GM12878 (cell line): ENCODE measurements at regions not wholly inside any gene's neighbourhood (a gene's known extent, or its start where the extent isn't known, plus 50 kb on each side); places are given as distances from the start of the nearest gene placed in this dataset.

Experiments used
- ATF3 ChIP-seq: IDR thresholded peaks from 2 replicates; pipeline ENCODE4 v1.6.1; 2011; ENCODE audit warnings: low read depth, mild to moderate bottlenecking, low read length, moderate library complexity, borderline replicate concordance; ENCODE audit errors: extremely low read depth
- EZH2 ChIP-seq: IDR thresholded peaks from 2 replicates; pipeline ENCODE4 v1.6.1; 2012; ENCODE audit warnings: low read depth, mild to moderate bottlenecking, control low read depth, inconsistent platforms, low read length, borderline replicate concordance; ENCODE audit not compliant: control insufficient read depth
- HCFC1 ChIP-seq: fragments of 150-350 bp; IDR thresholded peaks from 2 replicates; pipeline ENCODE4 v1.6.1; 2014; ENCODE audit warnings: low read length
- HDGF ChIP-seq: fragments of 450-650 bp; IDR thresholded peaks from 2 replicates; pipeline ENCODE4 v1.6.1; 2016; ENCODE audit warnings: antibody characterized with exemption
- HSF1 ChIP-seq: fragments of 150-350 bp; IDR thresholded peaks from 2 replicates; pipeline ENCODE4 v1.6.1; 2014; ENCODE audit warnings: mild to moderate bottlenecking, low read depth, low read length
- MLLT1 ChIP-seq: fragments of 450-650 bp; IDR thresholded peaks from 2 replicates; pipeline ENCODE4 v1.6.1; 2016; ENCODE audit warnings: mild to moderate bottlenecking
- MXI1 ChIP-seq: fragments of 150-350 bp; IDR thresholded peaks from 2 replicates; pipeline ENCODE4 v1.6.1; 2011; ENCODE audit warnings: low read depth, mild to moderate bottlenecking, inconsistent platforms, low read length, improper control_type of control experiment
- PML ChIP-seq: IDR thresholded peaks from 2 replicates; pipeline ENCODE4 v1.6.1; 2012; ENCODE audit warnings: low read length, inconsistent platforms
- POLR2AphosphoS2 ChIP-seq: IDR thresholded peaks from 2 replicates; pipeline ENCODE4 v1.6.1; 2011; ENCODE audit warnings: low read depth, mild to moderate bottlenecking, low read length, improper control_type of control experiment, moderate library complexity
- TCF3 ChIP-seq: IDR thresholded peaks from 2 replicates; pipeline ENCODE4 v1.6.1; 2012; ENCODE audit warnings: low read depth, mild to moderate bottlenecking, low read length, borderline replicate concordance; ENCODE audit not compliant: insufficient read depth
- ZNF687 ChIP-seq: fragments of 450-650 bp; IDR thresholded peaks from 2 replicates; pipeline ENCODE4 v1.6.1; 2017; ENCODE audit warnings: mild to moderate bottlenecking, moderate library complexity

GRCh38 chr4:3657902-3658529 is 108.2 kb upstream of the ADRA2C start (continued):
- TF ChIP-seq ZNF687, result no peak
- TF ChIP-seq EZH2, result no peak
- TF ChIP-seq HCFC1, result no peak
- TF ChIP-seq PML, result no peak
- no peak for TF ChIP-seq POLR2AphosphoS2
- TF ChIP-seq HDGF, result no peak
- no peak for TF ChIP-seq HSF1
- no peak for TF ChIP-seq ATF3
- TF ChIP-seq MXI1, result no peak
- no peak for TF ChIP-seq MLLT1
- TF ChIP-seq TCF3, result no peak
